CD14-positive monocyte (primary cell): ENCODE measurements at regions not wholly inside any gene's neighbourhood (a gene's known extent, or its start where the extent isn't known, plus 50 kb on each side); places are given as distances from the start of the nearest gene placed in this dataset.

Experiments
- DNase-seq, 3 donors: peaks; one replicate each; pipeline ENCODE4 v3.0.0-alpha.2; 2011 to 2022
- H2AFZ ChIP-seq: 2 replicates; pipeline ENCODE4 v1.6.0; 2012; ENCODE audit warnings: mild to moderate bottlenecking, low read depth, low read length, inconsistent platforms; ENCODE audit not compliant: insufficient read depth, poor library complexity, severe bottlenecking
- H3K27ac ChIP-seq, 2 donors: 1 replicate in 1 of 2; 2 replicates in 1 of 2; pipeline ENCODE4 v1.5.1; 2012 to 2013; ENCODE audit warnings: low read length in 2 of 2, control low read depth in 1 of 2, inconsistent platforms in 1 of 2, low read depth in 1 of 2, mild to moderate bottlenecking in 1 of 2
- H3K27me3 ChIP-seq, 2 donors: one replicate each; pipeline versions ENCODE4 v1.6.0 to v1.6.1; 2011 to 2013; ENCODE audit warnings: low read length in 2 of 2; ENCODE audit not compliant: control insufficient read depth in 2 of 2, insufficient read depth in 2 of 2
- H3K36me3 ChIP-seq, 2 donors: replicated peaks in 1 of 2; 1 replicate in 1 of 2; 2 replicates in 1 of 2; pipeline versions ENCODE4 v1.5.1 to v1.6.1; 2012 to 2013; ENCODE audit warnings: low read length in 2 of 2, control low read depth in 1 of 2, inconsistent platforms in 1 of 2, mild to moderate bottlenecking in 1 of 2; ENCODE audit not compliant: insufficient read depth in 2 of 2, control insufficient read depth in 1 of 2
- H3K4me1 ChIP-seq, 2 donors: 1 replicate in 1 of 2; 2 replicates in 1 of 2; pipeline versions ENCODE4 v1.5.1 to v1.6.1; 2012 to 2013; ENCODE audit warnings: low read length in 2 of 2, control low read depth in 1 of 2, inconsistent platforms in 1 of 2, mild to moderate bottlenecking in 1 of 2, moderate library complexity in 1 of 2; ENCODE audit not compliant: insufficient read depth in 2 of 2, control insufficient read depth in 1 of 2
- H3K4me2 ChIP-seq: replicated peaks from 2 replicates; pipeline ENCODE3; 2012; ENCODE audit warnings: low read length, moderate library complexity, mild to moderate bottlenecking; ENCODE audit not compliant: poor library complexity, severe bottlenecking; ENCODE audit errors: extremely low read depth
- H3K4me3 ChIP-seq, 3 experiments: fragments of 200-600 bp in 1 of 3; sonication (generic) in 1 of 3; replicated peaks in 1 of 3; 1 replicate in 2 of 3; 2 replicates in 1 of 3; pipeline ENCODE4 v1.5.1; 2011 to 2013; ENCODE audit warnings: low read length in 3 of 3, mild to moderate bottlenecking in 3 of 3, control low read depth in 2 of 3, low read depth in 2 of 3, inconsistent platforms in 1 of 3, moderate library complexity in 1 of 3
- H3K79me2 ChIP-seq: 2 replicates; pipeline ENCODE4 v1.6.0; 2012; ENCODE audit warnings: mild to moderate bottlenecking, control low read depth, inconsistent platforms, low read length, moderate library complexity; ENCODE audit not compliant: insufficient read depth
- H3K9ac ChIP-seq: 2 replicates; pipeline ENCODE4 v1.6.0; 2017; ENCODE audit warnings: low read length, mild to moderate bottlenecking; ENCODE audit not compliant: insufficient read depth, poor library complexity, severe bottlenecking
- H3K9me3 ChIP-seq, 2 donors: replicated peaks in 1 of 2; 1 replicate in 1 of 2; 2 replicates in 1 of 2; pipeline versions ENCODE4 v1.5.1 to v1.6.1; 2012 to 2013; ENCODE audit warnings: low read length in 2 of 2, control low read depth in 1 of 2; ENCODE audit not compliant: control insufficient read depth in 1 of 2, insufficient read depth in 1 of 2
- H4K20me1 ChIP-seq: 2 replicates; pipeline ENCODE4 v1.6.0; 2012; ENCODE audit warnings: mild to moderate bottlenecking, low read length, control low read depth, moderate library complexity; ENCODE audit not compliant: insufficient read depth
- H3K27ac Mint-ChIP-seq, 7 donors: one replicate each; pipeline ENCODE4 v1.8.0; 2020; ENCODE audit warnings: mild to moderate bottlenecking in 7 of 7, mixed read lengths in 7 of 7, moderate library complexity in 6 of 7, inconsistent platforms in 2 of 7
- H3K27me3 Mint-ChIP-seq, 3 donors: one replicate each; pipeline ENCODE4 v1.8.0; 2021 to 2022; ENCODE audit warnings: low read depth in 3 of 3, mild to moderate bottlenecking in 3 of 3, mixed read lengths in 3 of 3, moderate library complexity in 3 of 3, inconsistent platforms in 1 of 3
- H3K36me3 Mint-ChIP-seq, 2 donors: one replicate each; pipeline ENCODE4 v1.8.0; 2020; ENCODE audit warnings: mixed read lengths in 2 of 2, inconsistent platforms in 1 of 2, mild to moderate bottlenecking in 1 of 2
- H3K4me1 Mint-ChIP-seq: one replicate; pipeline ENCODE4 v1.8.0; 2020; ENCODE audit warnings: mild to moderate bottlenecking, mixed read lengths
- H3K4me3 Mint-ChIP-seq, 2 donors: one replicate each; pipeline ENCODE4 v1.8.0; 2020; ENCODE audit warnings: mild to moderate bottlenecking in 2 of 2, mixed read lengths in 2 of 2, moderate library complexity in 1 of 2
- H3K9me3 Mint-ChIP-seq, 7 donors: one replicate each; pipeline ENCODE4 v1.8.0; 2020 to 2022; ENCODE audit warnings: mixed read lengths in 7 of 7, mild to moderate bottlenecking in 6 of 7, moderate library complexity in 6 of 7, inconsistent platforms in 2 of 7
- CTCF ChIP-seq: fragments of 200-600 bp; IDR thresholded peaks from one replicate; pipeline ENCODE4 v1.8.0; 2022; ENCODE audit warnings: antibody characterized with exemption, mild to moderate bottlenecking
- WGBS: methylation state at CpG from one replicate; pipeline ENCODE4 v1.1.5; 2013; ENCODE audit warnings: missing lambda C conversion rate; ENCODE audit not compliant: insufficient coverage; 5-methylcytosine and 5-hydroxymethylcytosine counted together
- intact Hi-C, 2 donors: fragments of 100-400 bp; cut with micrococcal nuclease; formaldehyde crosslinking; loops; one replicate each; pipeline versions ENCODE4 v1.15.0 to v1.15.1; 2023

DNA sequence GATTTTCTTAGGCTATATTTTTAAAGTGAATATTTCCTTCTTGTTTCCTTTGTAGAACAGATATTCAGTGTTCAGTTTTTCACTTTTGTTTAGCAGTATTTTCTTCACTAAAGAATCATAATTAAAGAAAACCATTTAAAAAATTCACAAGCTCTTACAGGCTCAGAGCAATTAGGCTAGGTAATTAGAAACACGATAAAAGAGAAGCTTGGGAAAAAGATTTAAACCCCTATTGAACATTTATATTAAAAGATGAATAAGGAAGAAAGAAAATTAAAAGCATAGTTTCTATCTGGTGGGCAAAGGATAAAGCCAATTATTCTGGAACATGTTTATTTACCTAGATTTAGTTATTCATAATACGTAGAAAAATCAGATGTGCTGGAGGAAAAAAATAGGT lies 942.6 kb downstream of the PLA2G4A start:
- no peak overlapping the region for H3K4me3 ChIP-seq
- H3K4me2 ChIP-seq = no peak overlapping the region
- no peak overlapping the region for H3K27ac ChIP-seq
- no peak for TF ChIP-seq CTCF
- H3K9me3 Mint-ChIP-seq = peaks cover 5 to 23% (median 17%) of the 10 kb centered on the region in 7 donors
- H4K20me1 ChIP-seq = no peaks in the 10 kb centered on the region
- intact Hi-C loops = no loop called here
- H3K4me1 ChIP-seq = no peaks in the 10 kb centered on the region
- H3K36me3 Mint-ChIP-seq = no peaks in the 10 kb centered on the region
- H2AFZ ChIP-seq = no peak overlapping the region
- no peak for DNase-seq
- no peaks in the 10 kb centered on the region for H3K36me3 ChIP-seq
- peaks cover 0 to 4% of the 10 kb centered on the region in 2 donors for H3K9me3 ChIP-seq
- no peak overlapping the region for H3K4me3 Mint-ChIP-seq
- no peak overlapping the region for H3K27ac Mint-ChIP-seq
- H3K9ac ChIP-seq = no peak overlapping the region
- no CpG with 5 or more reads among the region's 2 CpGs for WGBS
- H3K27me3 Mint-ChIP-seq = peaks cover 0 to 3% (median 0%) of the 10 kb centered on the region in 3 donors
- no peaks in the 10 kb centered on the region for H3K27me3 ChIP-seq
- H3K4me1 Mint-ChIP-seq = no peaks in the 10 kb centered on the region
- H3K79me2 ChIP-seq = no peaks in the 10 kb centered on the region

DNA sequence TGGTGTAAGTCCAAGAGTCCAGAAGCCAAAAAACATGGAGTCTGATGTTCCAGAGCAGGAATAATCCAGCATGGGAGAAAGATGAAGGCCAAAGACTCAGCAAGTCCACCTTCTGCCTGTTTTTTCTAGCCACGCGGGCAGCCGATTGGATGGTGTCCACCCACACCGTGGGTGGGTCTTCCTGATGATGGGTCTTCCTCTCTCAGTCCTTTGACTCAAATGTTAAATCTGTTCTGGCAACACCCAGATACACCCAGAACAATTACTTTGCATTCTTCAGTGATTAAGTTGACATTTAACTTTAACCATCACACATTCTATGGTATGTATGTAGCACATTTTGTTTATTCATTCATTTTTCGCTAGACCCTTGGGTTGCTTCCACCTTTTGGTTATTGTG lies 944.4 kb downstream of the PLA2G4A start:
- no peaks in the 10 kb centered on the region for H3K36me3 Mint-ChIP-seq
- H3K27ac Mint-ChIP-seq = no peak overlapping the region
- Histone ChIP-seq H4K20me1 (no peaks in the 10 kb centered on the region), H3K4me1 (no peaks in the 10 kb centered on the region), H3K27me3 (no peaks in the 10 kb centered on the region), H3K27ac (no peak overlapping the region), H3K4me3 (no peak overlapping the region), H3K9me3 (peaks cover 0 to 4% of the 10 kb centered on the region in 2 donors), H2AFZ (no peak overlapping the region), H3K9ac (no peak overlapping the region), H3K4me2 (no peak overlapping the region), H3K36me3 (no peaks in the 10 kb centered on the region), H3K79me2 (no peaks in the 10 kb centered on the region)
- no peaks in the 10 kb centered on the region for H3K4me1 Mint-ChIP-seq
- H3K27me3 Mint-ChIP-seq = no peaks in the 10 kb centered on the region
- no peak overlapping the region for H3K4me3 Mint-ChIP-seq
- peaks cover 3 to 20% (median 12%) of the 10 kb centered on the region in 7 donors for H3K9me3 Mint-ChIP-seq
- intact Hi-C loops = no loop called here
- WGBS = 96% methylated on average over 4 of the region's 5 CpGs
- TF ChIP-seq CTCF = no peak
- DNase-seq = no peak
